ENCODE measurements at regions not wholly inside any gene's neighbourhood (a gene's known extent, or its start where the extent isn't known, plus 50 kb on each side); places are given as distances from the start of the nearest gene placed in this dataset.

- in situ Hi-C loops (cut with HindIII; ENCODE audit: low pct_ligation_motif_present, low sequenced_read_pairs): no loop called here
- no peak for TF ChIP-seq CTCF (IDR thresholded peaks at IDR 0.05; ENCODE audit: low read depth, low read length, missing control alignments)
- no peak for DNase-seq
- Histone ChIP-seq H3K27ac (no peak overlapping the region), H3K36me3 (replicated peaks) (no peaks in the 10 kb centered on the region), H3K27me3 (replicated peaks) (no peaks in the 10 kb centered on the region), H3K4me3 (ENCODE audit: low read depth, low read length) (no peak overlapping the region)
Observed at GRCh38 chr2:116687371-116687770, 1127.1 kb upstream of the DDX18 start.

GRCh38 chr2:116692988-116693387 is 1121.5 kb upstream of the DDX18 start:
- no peak for DNase-seq
- in situ Hi-C loops (cut with HindIII; ENCODE audit: low pct_ligation_motif_present, low sequenced_read_pairs): no loop called here
- Histone ChIP-seq H3K27ac (no peak overlapping the region), H3K27me3 (replicated peaks) (no peaks in the 10 kb centered on the region), H3K4me3 (ENCODE audit: low read depth, low read length) (no peak overlapping the region), H3K36me3 (replicated peaks) (no peaks in the 10 kb centered on the region)
- TF ChIP-seq CTCF (IDR thresholded peaks at IDR 0.05; ENCODE audit: low read depth, low read length, missing control alignments): no peak

- no peak for TF ChIP-seq CTCF (IDR thresholded peaks at IDR 0.05; ENCODE audit: low read depth, low read length, missing control alignments)
- Histone ChIP-seq H3K27me3 (replicated peaks) (no peaks in the 10 kb centered on the region), H3K27ac (no peak overlapping the region), H3K4me3 (ENCODE audit: low read depth, low read length) (no peak overlapping the region), H3K36me3 (replicated peaks) (no peaks in the 10 kb centered on the region)
- in situ Hi-C loops (cut with HindIII; ENCODE audit: low pct_ligation_motif_present, low sequenced_read_pairs): no loop called here
- no peak for DNase-seq
Observed at GRCh38 chr2:116696223-116696622, 1118.3 kb upstream of the DDX18 start.

GRCh38 chr2:116696903-116697302 is 1117.6 kb upstream of the DDX18 start:
- H3K27me3 ChIP-seq (replicated peaks): no peaks in the 10 kb centered on the region
- no peak overlapping the region for H3K4me3 ChIP-seq (ENCODE audit: low read depth, low read length)
- DNase-seq: no peak
- no peaks in the 10 kb centered on the region for H3K36me3 ChIP-seq (replicated peaks)
- in situ Hi-C loops (cut with HindIII; ENCODE audit: low pct_ligation_motif_present, low sequenced_read_pairs): no loop called here
- no peak overlapping the region for H3K27ac ChIP-seq
- TF ChIP-seq CTCF (IDR thresholded peaks at IDR 0.05; ENCODE audit: low read depth, low read length, missing control alignments): no peak

- H3K27ac ChIP-seq: no peak overlapping the region
- no peak for TF ChIP-seq CTCF (IDR thresholded peaks at IDR 0.05; ENCODE audit: low read depth, low read length, missing control alignments)
- H3K36me3 ChIP-seq (replicated peaks): no peaks in the 10 kb centered on the region
- no peak overlapping the region for H3K4me3 ChIP-seq (ENCODE audit: low read depth, low read length)
- in situ Hi-C loops (cut with HindIII; ENCODE audit: low pct_ligation_motif_present, low sequenced_read_pairs): no loop called here
- no peak for DNase-seq
- H3K27me3 ChIP-seq (replicated peaks): no peaks in the 10 kb centered on the region
Observed at GRCh38 chr2:116706396-116706795, 1108.1 kb upstream of the DDX18 start.

GRCh38 chr2:116716038-116716437 is 1098.5 kb upstream of the DDX18 start:
- Histone ChIP-seq H3K4me3 (ENCODE audit: low read depth, low read length) (no peak overlapping the region), H3K36me3 (replicated peaks) (no peaks in the 10 kb centered on the region), H3K27ac (no peak overlapping the region), H3K27me3 (replicated peaks) (no peaks in the 10 kb centered on the region)
- no peak for DNase-seq
- in situ Hi-C loops (cut with HindIII; ENCODE audit: low pct_ligation_motif_present, low sequenced_read_pairs): no loop called here
- TF ChIP-seq CTCF (IDR thresholded peaks at IDR 0.05; ENCODE audit: low read depth, low read length, missing control alignments): no peak

Data from brain microvascular endothelial cell (primary cell).